Lower leg skin (tissue), 3 donors: ENCODE measurements at regions not wholly inside any gene's neighbourhood (a gene's known extent, or its start where the extent isn't known, plus 50 kb on each side); places are given as distances from the start of the nearest gene placed in this dataset.

Experiments
- POLR2A ChIP-seq, 2 donors: fragments of 450-650 bp; IDR thresholded peaks; one replicate each; pipeline ENCODE4 v1.6.1; 2016 to 2017; ENCODE audit warnings: antibody characterized with exemption in 2 of 2, mild to moderate bottlenecking in 1 of 2, moderate library complexity in 1 of 2
- TF ChIP-seq, protein P1 (sequence below), 3 donors: fragments of 450-650 bp; IDR thresholded peaks; one replicate each; pipeline ENCODE4 v1.5.1; 2016; ENCODE audit warnings: antibody characterized with exemption in 3 of 3, mild to moderate bottlenecking in 3 of 3, moderate library complexity in 2 of 3

DNA sequence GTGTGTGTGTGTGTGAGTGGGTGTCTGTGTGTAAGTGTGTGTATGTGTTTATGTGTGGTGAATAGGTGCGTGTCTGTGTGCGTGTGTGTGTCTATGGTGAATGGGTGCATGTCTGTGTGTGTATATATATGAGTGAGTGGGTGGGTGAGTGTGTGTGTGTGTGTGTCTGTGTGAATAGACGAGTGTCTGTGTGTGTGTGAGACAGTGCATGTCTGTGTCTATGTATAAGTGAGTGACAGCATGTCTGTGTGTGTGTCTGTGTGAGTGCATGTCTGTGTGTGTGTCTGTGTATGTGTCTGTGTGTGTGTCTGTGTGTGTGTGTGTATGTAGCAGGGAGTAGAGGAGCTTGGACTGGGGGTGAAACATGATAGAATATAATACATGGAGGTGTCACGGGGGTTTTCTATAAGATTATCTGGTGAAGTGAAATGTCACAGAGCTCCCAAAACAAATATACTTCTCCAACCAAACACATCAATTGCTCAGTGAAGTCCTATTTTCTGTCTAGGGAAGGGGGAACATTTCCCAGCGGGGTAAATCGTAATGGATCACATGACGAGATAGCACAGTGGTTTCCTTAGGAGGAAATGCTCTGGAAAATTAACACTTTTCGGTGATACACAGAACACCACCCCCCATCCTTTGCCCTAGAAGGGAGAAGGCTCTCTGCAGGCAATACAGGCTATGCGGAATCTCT is 723.3 kb upstream of the CELF2 start:
- TF ChIP-seq, protein P1, sequence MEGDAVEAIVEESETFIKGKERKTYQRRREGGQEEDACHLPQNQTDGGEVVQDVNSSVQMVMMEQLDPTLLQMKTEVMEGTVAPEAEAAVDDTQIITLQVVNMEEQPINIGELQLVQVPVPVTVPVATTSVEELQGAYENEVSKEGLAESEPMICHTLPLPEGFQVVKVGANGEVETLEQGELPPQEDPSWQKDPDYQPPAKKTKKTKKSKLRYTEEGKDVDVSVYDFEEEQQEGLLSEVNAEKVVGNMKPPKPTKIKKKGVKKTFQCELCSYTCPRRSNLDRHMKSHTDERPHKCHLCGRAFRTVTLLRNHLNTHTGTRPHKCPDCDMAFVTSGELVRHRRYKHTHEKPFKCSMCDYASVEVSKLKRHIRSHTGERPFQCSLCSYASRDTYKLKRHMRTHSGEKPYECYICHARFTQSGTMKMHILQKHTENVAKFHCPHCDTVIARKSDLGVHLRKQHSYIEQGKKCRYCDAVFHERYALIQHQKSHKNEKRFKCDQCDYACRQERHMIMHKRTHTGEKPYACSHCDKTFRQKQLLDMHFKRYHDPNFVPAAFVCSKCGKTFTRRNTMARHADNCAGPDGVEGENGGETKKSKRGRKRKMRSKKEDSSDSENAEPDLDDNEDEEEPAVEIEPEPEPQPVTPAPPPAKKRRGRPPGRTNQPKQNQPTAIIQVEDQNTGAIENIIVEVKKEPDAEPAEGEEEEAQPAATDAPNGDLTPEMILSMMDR (IDR thresholded peaks at IDR 0.05), result no peak
- TF ChIP-seq POLR2A (IDR thresholded peaks at IDR 0.05), result no peak
